Activated naive CD8-positive, alpha-beta T cell treated with anti-CD3 and anti-CD28 coated beads, Interleukin-2, amount 10 ng/mL, durations not matched to agents 7 days and 5 days (primary cell): ENCODE measurements at regions not wholly inside any gene's neighbourhood (a gene's known extent, or its start where the extent isn't known, plus 50 kb on each side); places are given as distances from the start of the nearest gene placed in this dataset.

Source experiments
- ATAC-seq: fragments of 150-1000 bp; cut with Tn5 transposase; one replicate; pipeline ENCODE4 v1.10.0; 2021; ENCODE audit warnings: low read depth, moderate library complexity
- POLR2A ChIA-PET: fragments of 350-600 bp; sonication (Branson Sonifier 250); formaldehyde crosslinking; loops from one replicate; lab custom pipeline; 2021; ENCODE audit warnings: antibody characterized with exemption; lab: Charles Lee
- DNase-seq: peaks from one replicate; pipeline ENCODE4 v3.0.0; 2021
- H3K27ac Mint-ChIP-seq: one replicate; pipeline ENCODE4 v1.8.0; 2022; ENCODE audit warnings: mild to moderate bottlenecking, mixed read lengths
- H3K27me3 Mint-ChIP-seq: one replicate; pipeline ENCODE4 v1.8.0; 2022; ENCODE audit warnings: mild to moderate bottlenecking, moderate library complexity, mixed read lengths
- H3K36me3 Mint-ChIP-seq: one replicate; pipeline ENCODE4 v1.8.0; 2021; ENCODE audit warnings: mild to moderate bottlenecking, mixed read lengths
- H3K4me1 Mint-ChIP-seq: one replicate; pipeline ENCODE4 v1.8.0; 2021; ENCODE audit warnings: mixed read lengths
- H3K4me3 Mint-ChIP-seq: one replicate; pipeline ENCODE4 v1.8.0; 2022; ENCODE audit warnings: mild to moderate bottlenecking, moderate library complexity, mixed read lengths
- H3K9me3 Mint-ChIP-seq: one replicate; pipeline ENCODE4 v1.8.0; 2021; ENCODE audit warnings: mixed read lengths

DNA sequence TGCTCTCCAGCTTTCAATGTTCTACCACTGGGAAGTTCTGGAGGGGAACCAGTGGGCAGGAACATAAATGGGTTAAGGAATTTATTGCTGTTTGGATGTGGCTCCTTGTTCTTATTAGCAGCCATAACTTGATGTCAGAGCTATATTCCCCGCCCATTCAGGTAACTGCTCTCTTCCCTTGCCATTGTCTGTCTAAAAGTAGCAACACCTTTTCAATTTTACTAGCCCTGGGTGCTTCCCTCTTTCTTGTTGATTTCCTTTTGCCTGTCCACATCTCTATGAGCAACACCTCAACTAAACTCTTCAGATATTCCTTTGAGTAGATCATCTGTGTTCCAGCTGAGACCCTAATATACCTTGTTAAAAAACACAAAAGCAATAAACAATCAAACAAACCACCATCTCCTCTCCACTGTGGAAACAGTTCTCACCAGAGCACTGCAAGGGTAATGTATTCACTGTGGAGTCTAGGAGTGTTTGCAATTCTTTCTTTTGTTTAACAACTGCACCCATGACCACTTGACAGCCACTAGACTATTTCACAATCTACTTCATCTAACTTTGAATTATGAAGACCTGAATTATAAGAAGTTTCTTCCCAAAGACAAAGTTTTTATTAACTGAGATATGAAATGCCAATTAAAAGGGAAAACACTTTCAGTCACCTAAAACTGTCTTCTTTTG, 436.7 kb downstream of the IPMK start:
- Mint-ChIP-seq H3K4me1 (no peaks in the 10 kb centered on the region), H3K36me3 (no peaks in the 10 kb centered on the region), H3K4me3 (no peak overlapping the region), H3K9me3 (no peaks in the 10 kb centered on the region), H3K27me3 (no peaks in the 10 kb centered on the region), H3K27ac (no peak overlapping the region)
- DNase-seq (no peak), ATAC-seq (no peak)
- POLR2A ChIA-PET, result no interaction called here

DNA sequence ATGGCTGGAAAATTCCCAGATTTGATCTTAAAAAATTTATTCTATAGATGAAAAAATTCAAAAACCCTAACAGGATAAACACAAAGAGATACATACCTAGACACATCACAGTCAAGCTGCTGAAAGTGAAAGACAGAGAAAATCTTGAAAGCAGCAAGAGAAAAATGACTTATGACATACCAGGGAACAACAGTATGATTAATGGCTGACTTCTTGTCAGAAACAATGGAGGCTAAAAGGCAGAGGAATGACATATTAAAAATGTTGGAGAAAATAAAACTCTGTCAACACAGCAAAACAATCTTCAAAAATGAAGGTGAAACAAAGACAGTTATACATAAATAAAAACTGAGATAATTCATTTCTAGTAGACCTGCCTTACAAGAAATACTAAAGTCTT, 442.7 kb downstream of the IPMK start:
- no peak overlapping the region for H3K27ac Mint-ChIP-seq
- POLR2A ChIA-PET, result no interaction called here
- ATAC-seq, result no peak

GRCh38 chr10:57823398-57823797, 444.3 kb downstream of the IPMK start:
- Mint-ChIP-seq H3K27ac (no peak overlapping the region), H3K27me3 (no peaks in the 10 kb centered on the region), H3K36me3 (no peaks in the 10 kb centered on the region), H3K4me1 (no peaks in the 10 kb centered on the region), H3K9me3 (no peaks in the 10 kb centered on the region), H3K4me3 (no peak overlapping the region)
- POLR2A ChIA-PET, result no interaction called here
- DNase-seq (no peak), ATAC-seq (no peak)

More for the DNA sequence above, 442.7 kb downstream of the IPMK start:
- Mint-ChIP-seq H3K27me3 (no peaks in the 10 kb centered on the region), H3K9me3 (no peaks in the 10 kb centered on the region), H3K4me1 (no peaks in the 10 kb centered on the region), H3K4me3 (no peak overlapping the region), H3K36me3 (no peaks in the 10 kb centered on the region)
- no peak for DNase-seq

DNA sequence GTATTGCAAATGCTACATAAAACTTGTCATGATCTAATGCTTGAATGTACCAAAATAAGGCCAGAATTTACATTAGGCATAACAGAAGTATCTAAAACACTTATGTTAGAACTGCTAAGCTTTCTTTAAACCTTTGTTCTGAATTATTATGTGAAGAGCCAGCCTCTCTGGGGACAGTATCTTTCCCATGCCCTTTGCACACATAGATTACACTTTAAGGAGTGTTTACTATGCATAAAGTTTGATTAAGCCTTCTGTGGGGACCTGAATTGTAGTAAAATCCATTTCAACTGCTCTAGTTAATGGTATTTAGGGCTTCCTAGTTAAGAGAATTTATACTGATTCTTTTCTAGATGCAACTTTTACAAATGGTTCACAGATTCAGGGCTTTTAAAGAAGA, 444.7 kb downstream of the IPMK start:
- POLR2A ChIA-PET, result no interaction called here

GRCh38 chr10:57818522-57818921, 449.2 kb downstream of the IPMK start:
- Mint-ChIP-seq H3K36me3 (no peaks in the 10 kb centered on the region), H3K4me1 (no peaks in the 10 kb centered on the region), H3K27me3 (no peaks in the 10 kb centered on the region), H3K27ac (no peak overlapping the region), H3K4me3 (no peak overlapping the region), H3K9me3 (no peaks in the 10 kb centered on the region)
- POLR2A ChIA-PET, result no interaction called here
- DNase-seq (no peak), ATAC-seq (no peak)

More for the DNA sequence above, 444.7 kb downstream of the IPMK start:
- DNase-seq (no peak), ATAC-seq (no peak)
- no peak overlapping the region for H3K4me3 Mint-ChIP-seq
- no peaks in the 10 kb centered on the region for H3K36me3 Mint-ChIP-seq
- H3K4me1 Mint-ChIP-seq, result no peaks in the 10 kb centered on the region
- no peaks in the 10 kb centered on the region for H3K9me3 Mint-ChIP-seq
- no peaks in the 10 kb centered on the region for H3K27me3 Mint-ChIP-seq
- H3K27ac Mint-ChIP-seq, result no peak overlapping the region

- Mint-ChIP-seq H3K27ac (no peak overlapping the region), H3K4me3 (no peak overlapping the region), H3K27me3 (no peaks in the 10 kb centered on the region), H3K4me1 (no peaks in the 10 kb centered on the region), H3K9me3 (no peaks in the 10 kb centered on the region), H3K36me3 (no peaks in the 10 kb centered on the region)
- ATAC-seq, result no peak
- POLR2A ChIA-PET, result no interaction called here
- no peak for DNase-seq
Measured at GRCh38 chr10:57817741-57818140, 450.0 kb downstream of the IPMK start.

DNA sequence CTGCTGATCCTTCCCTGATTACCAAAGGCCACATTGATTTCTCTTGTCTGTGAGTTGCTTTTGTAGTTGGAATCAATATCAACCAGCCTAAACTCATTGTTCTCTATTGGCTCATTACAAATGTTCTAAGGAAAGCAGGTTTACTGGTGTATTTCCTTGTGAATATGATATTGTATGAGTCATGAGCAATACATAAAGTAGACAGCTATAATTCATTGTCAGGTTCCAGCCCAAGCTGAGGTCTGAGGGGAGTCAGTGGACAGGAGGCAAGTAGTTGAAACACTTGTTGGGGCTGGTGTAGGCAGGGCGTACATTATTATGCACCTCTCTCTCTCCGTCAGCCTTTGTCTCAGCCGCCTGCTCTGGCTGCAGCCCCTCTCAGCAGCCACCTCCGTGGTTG, 451.7 kb downstream of the IPMK start:
- H3K4me1 Mint-ChIP-seq, result no peaks in the 10 kb centered on the region
- H3K27me3 Mint-ChIP-seq, result no peaks in the 10 kb centered on the region
- no peak overlapping the region for H3K27ac Mint-ChIP-seq
- no peaks in the 10 kb centered on the region for H3K9me3 Mint-ChIP-seq
- no peaks in the 10 kb centered on the region for H3K36me3 Mint-ChIP-seq
- DNase-seq (no peak), ATAC-seq (no peak)
- POLR2A ChIA-PET, result no interaction called here
- H3K4me3 Mint-ChIP-seq, result no peak overlapping the region

DNA sequence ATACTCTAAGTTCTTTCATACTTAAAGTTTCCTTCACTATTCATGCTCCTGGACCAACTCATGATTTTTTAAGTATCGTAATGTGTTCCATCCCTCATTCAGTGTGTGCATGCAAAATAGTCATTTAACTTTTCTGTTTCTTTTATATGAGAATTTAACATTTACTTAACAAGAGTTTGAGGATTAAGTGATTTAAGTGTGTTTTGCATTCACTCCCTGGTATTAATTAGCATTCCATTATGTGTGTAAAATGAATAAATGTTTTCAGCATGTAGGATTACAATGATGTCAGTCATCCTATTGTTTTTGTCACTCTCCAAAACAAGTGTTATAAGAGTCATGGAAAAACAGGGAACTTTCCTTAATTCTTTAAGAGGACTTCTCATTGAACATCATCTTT, 457.7 kb downstream of the IPMK start:
- POLR2A ChIA-PET, result no interaction called here
- DNase-seq (no peak), ATAC-seq (no peak)
- no peaks in the 10 kb centered on the region for H3K4me1 Mint-ChIP-seq
- H3K36me3 Mint-ChIP-seq, result no peaks in the 10 kb centered on the region
- H3K9me3 Mint-ChIP-seq, result no peaks in the 10 kb centered on the region
- H3K4me3 Mint-ChIP-seq, result no peak overlapping the region
- no peaks in the 10 kb centered on the region for H3K27me3 Mint-ChIP-seq
- no peak overlapping the region for H3K27ac Mint-ChIP-seq

- H3K4me3 Mint-ChIP-seq, result no peak overlapping the region
- no peaks in the 10 kb centered on the region for H3K36me3 Mint-ChIP-seq
- no peaks in the 10 kb centered on the region for H3K4me1 Mint-ChIP-seq
- H3K9me3 Mint-ChIP-seq, result no peaks in the 10 kb centered on the region
- POLR2A ChIA-PET, result no interaction called here
- no peaks in the 10 kb centered on the region for H3K27me3 Mint-ChIP-seq
- no peak for ATAC-seq
- no peak overlapping the region for H3K27ac Mint-ChIP-seq
- DNase-seq, result no peak
Measured at GRCh38 chr10:57807906-57808305, 459.8 kb downstream of the IPMK start.

DNA sequence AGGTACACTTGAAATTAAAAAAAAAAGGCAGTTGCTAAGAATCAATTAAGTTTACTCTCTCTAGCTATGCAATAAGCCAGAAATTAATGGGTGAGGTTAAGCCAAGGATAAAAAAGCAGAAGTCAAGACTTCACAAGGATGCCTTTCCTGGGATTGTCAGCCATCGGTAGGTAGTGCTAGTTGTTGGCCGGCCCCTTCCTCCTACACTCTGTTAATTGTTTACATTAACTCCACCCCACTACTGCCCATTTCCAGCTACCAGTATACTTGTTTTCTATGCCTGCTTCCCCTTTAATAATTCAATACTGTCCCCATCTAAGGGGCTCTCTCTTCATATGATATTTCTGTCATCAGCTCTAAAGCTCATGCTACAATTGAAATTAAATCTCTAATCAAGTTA, 461.0 kb downstream of the IPMK start:
- no peak overlapping the region for H3K27ac Mint-ChIP-seq
- no peak overlapping the region for H3K4me3 Mint-ChIP-seq
- DNase-seq (no peak), ATAC-seq (no peak)
- no peaks in the 10 kb centered on the region for H3K4me1 Mint-ChIP-seq
- H3K36me3 Mint-ChIP-seq, result no peaks in the 10 kb centered on the region
- H3K27me3 Mint-ChIP-seq, result no peaks in the 10 kb centered on the region
- POLR2A ChIA-PET, result no interaction called here
- H3K9me3 Mint-ChIP-seq, result no peaks in the 10 kb centered on the region

DNA sequence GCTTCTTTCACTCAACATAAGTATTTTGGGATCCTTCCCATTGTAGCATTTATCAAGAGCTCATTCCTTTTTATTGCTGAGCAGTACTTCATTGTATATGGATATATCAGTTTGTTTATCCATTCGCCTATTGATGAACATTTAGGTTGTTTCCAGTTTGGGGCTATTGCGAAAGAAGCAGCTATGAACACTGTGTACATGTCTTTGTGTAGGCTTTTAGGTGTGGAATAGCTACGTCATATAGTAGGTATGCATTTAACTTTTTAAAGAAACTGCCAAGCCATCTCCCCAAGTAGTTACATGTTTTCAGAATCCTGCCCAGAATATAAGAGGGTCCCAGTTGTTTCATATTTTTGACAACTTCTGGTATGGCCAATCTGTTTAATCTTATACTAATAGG, 468.1 kb downstream of the IPMK start:
- POLR2A ChIA-PET, result no interaction called here
- no peak overlapping the region for H3K27ac Mint-ChIP-seq
- no peaks in the 10 kb centered on the region for H3K4me1 Mint-ChIP-seq
- H3K36me3 Mint-ChIP-seq, result no peaks in the 10 kb centered on the region
- DNase-seq (no peak), ATAC-seq (no peak)
- no peaks in the 10 kb centered on the region for H3K9me3 Mint-ChIP-seq
- H3K4me3 Mint-ChIP-seq, result no peak overlapping the region
- peaks cover 2% of the 10 kb centered on the region for H3K27me3 Mint-ChIP-seq

DNA sequence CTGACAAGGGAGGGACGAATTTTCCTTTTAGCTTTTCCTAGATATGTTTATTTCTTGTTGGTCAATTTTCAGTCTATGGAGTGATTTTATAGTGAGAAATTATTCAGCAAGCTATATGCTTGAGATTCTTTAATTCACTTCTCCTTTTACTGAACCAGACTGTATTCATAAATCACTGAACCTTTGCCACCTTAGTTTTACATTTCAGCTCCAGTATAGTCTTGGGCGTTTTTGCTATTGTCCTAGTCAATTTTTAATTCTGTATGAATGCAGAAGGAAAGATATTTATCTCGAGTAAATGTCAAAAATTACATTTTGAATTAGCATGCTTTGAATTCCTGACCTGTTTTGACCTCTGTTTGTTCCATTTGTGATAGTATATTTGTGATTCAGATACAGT, 468.9 kb downstream of the IPMK start:
- Mint-ChIP-seq H3K36me3 (no peaks in the 10 kb centered on the region), H3K4me1 (no peaks in the 10 kb centered on the region), H3K9me3 (no peaks in the 10 kb centered on the region), H3K27me3 (peaks cover 2% of the 10 kb centered on the region), H3K27ac (no peak overlapping the region), H3K4me3 (no peak overlapping the region)
- ATAC-seq (no peak), DNase-seq (no peak)
- POLR2A ChIA-PET, result no interaction called here

GRCh38 chr10:57791546-57791945, 476.1 kb downstream of the IPMK start:
- ATAC-seq, result no peak
- no peak overlapping the region for H3K4me3 Mint-ChIP-seq

DNA sequence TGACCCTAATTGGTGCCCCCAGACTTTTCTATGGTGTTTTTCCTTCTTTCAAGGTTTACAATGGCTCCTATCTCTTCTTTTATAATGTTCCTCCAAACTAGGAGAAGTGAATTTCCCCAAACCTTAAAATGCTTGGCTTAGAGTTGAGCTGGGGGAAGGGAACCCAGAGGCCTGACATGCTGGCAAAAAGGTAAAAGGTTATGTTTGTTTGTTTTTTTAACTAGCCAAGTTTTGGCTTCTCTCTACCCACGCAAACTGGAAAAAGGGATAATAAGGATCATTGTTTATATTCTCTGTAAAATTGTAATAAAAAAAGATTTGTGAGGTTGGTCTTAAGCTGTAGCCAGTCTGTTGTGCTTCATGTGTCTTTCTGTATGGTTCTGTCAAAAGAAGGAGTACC, 477.0 kb downstream of the IPMK start:
- POLR2A ChIA-PET, result no interaction called here
- H3K9me3 Mint-ChIP-seq, result peaks cover 4% of the 10 kb centered on the region
- no peaks in the 10 kb centered on the region for H3K36me3 Mint-ChIP-seq

More at GRCh38 chr10:57791546-57791945, 476.1 kb downstream of the IPMK start:
- no peaks in the 10 kb centered on the region for H3K27me3 Mint-ChIP-seq
- H3K27ac Mint-ChIP-seq, result no peak overlapping the region
- DNase-seq, result no peak
- H3K9me3 Mint-ChIP-seq, result peaks cover 2% of the 10 kb centered on the region
- POLR2A ChIA-PET, result no interaction called here
- no peaks in the 10 kb centered on the region for H3K4me1 Mint-ChIP-seq
- H3K36me3 Mint-ChIP-seq, result no peaks in the 10 kb centered on the region

GRCh38 chr10:57788117-57788516, 479.6 kb downstream of the IPMK start:
- Mint-ChIP-seq H3K36me3 (no peaks in the 10 kb centered on the region), H3K4me1 (no peaks in the 10 kb centered on the region), H3K9me3 (peaks cover 7% of the 10 kb centered on the region), H3K27ac (no peak overlapping the region), H3K4me3 (no peak overlapping the region), H3K27me3 (no peaks in the 10 kb centered on the region)
- no peak for ATAC-seq
- no peak for DNase-seq
- POLR2A ChIA-PET, result no interaction called here

More for the DNA sequence above, 477.0 kb downstream of the IPMK start:
- no peak for ATAC-seq
- Mint-ChIP-seq H3K4me1 (no peaks in the 10 kb centered on the region), H3K4me3 (no peak overlapping the region), H3K27me3 (no peaks in the 10 kb centered on the region), H3K27ac (no peak overlapping the region)
- no peak for DNase-seq
